H9 (cell line): ENCODE measurements at regions not wholly inside any gene's neighbourhood (a gene's known extent, or its start where the extent isn't known, plus 50 kb on each side); places are given as distances from the start of the nearest gene placed in this dataset.

ENCODE experiments used
- DNase-seq: peaks from one replicate; pipeline ENCODE4 v3.0.0-alpha.2; 2017
- H2AFZ ChIP-seq: one replicate; pipeline ENCODE4 v1.6.1; 2013; ENCODE audit warnings: mild to moderate bottlenecking, low read length, control low read depth, moderate library complexity
- H2AK5ac ChIP-seq: 2 replicates; pipeline ENCODE4 v1.6.1; 2013; ENCODE audit warnings: low read length, control low read depth, mixed read lengths; ENCODE audit not compliant: insufficient read length
- H2BK120ac ChIP-seq: one replicate; pipeline ENCODE4 v1.6.1; 2013; ENCODE audit warnings: low read depth, mild to moderate bottlenecking, low read length, control low read depth, inconsistent platforms; ENCODE audit not compliant: poor library complexity, severe bottlenecking
- H2BK12ac ChIP-seq: 2 replicates; pipeline ENCODE4 v1.6.1; 2013; ENCODE audit warnings: low read length, control low read depth, mixed read lengths, low read depth; ENCODE audit not compliant: insufficient read length
- H2BK15ac ChIP-seq: 2 replicates; pipeline ENCODE4 v1.6.1; 2013; ENCODE audit warnings: low read depth, low read length, control low read depth
- H2BK20ac ChIP-seq: one replicate; pipeline ENCODE4 v1.6.1; 2013; ENCODE audit warnings: low read depth, mild to moderate bottlenecking, low read length, control low read depth, inconsistent platforms; ENCODE audit not compliant: poor library complexity, severe bottlenecking
- H2BK5ac ChIP-seq: 2 replicates; pipeline ENCODE4 v1.6.1; 2013; ENCODE audit warnings: low read length, control low read depth, mixed read lengths; ENCODE audit not compliant: insufficient read length
- H3K14ac ChIP-seq: 2 replicates; pipeline ENCODE4 v1.6.1; 2013; ENCODE audit warnings: low read length, control low read depth; ENCODE audit not compliant: insufficient read depth
- H3K18ac ChIP-seq: 2 replicates; pipeline ENCODE4 v1.6.1; 2013; ENCODE audit warnings: low read depth, mild to moderate bottlenecking, mixed read lengths, low read length, control low read depth; ENCODE audit not compliant: insufficient read length
- H3K23ac ChIP-seq: 2 replicates; pipeline ENCODE4 v1.6.1; 2013; ENCODE audit warnings: low read length, control low read depth, mixed read lengths, low read depth; ENCODE audit not compliant: insufficient read length
- H3K23me2 ChIP-seq: 2 replicates; pipeline ENCODE4 v1.6.1; 2013; ENCODE audit warnings: low read depth, mild to moderate bottlenecking, mixed read lengths, low read length, control low read depth; ENCODE audit not compliant: insufficient read length, poor library complexity, severe bottlenecking
- H3K27ac ChIP-seq: 2 replicates; pipeline ENCODE4 v1.5.1; 2013; ENCODE audit warnings: low read length, control low read depth, mixed read lengths, low read depth; ENCODE audit not compliant: insufficient read length
- H3K27me3 ChIP-seq: 2 replicates; pipeline ENCODE4 v1.6.1; 2013; ENCODE audit warnings: low read length, control low read depth, inconsistent platforms; ENCODE audit not compliant: insufficient read depth
- H3K4ac ChIP-seq: 2 replicates; pipeline ENCODE4 v1.6.1; 2013; ENCODE audit warnings: low read depth, mild to moderate bottlenecking, control low read depth, inconsistent platforms, low read length, moderate library complexity
- H3K4me1 ChIP-seq: 2 replicates; pipeline ENCODE4 v1.6.1; 2013; ENCODE audit warnings: low read length, control low read depth, inconsistent platforms; ENCODE audit not compliant: insufficient read depth
- H3K4me2 ChIP-seq: 2 replicates; pipeline ENCODE4 v1.6.1; 2013; ENCODE audit warnings: low read length, control low read depth, mixed read lengths; ENCODE audit not compliant: insufficient read length, insufficient read depth
- H3K56ac ChIP-seq: 2 replicates; pipeline ENCODE4 v1.6.1; 2013; ENCODE audit warnings: low read depth, mild to moderate bottlenecking, mixed read lengths, low read length, control low read depth; ENCODE audit not compliant: insufficient read length
- H3K79me1 ChIP-seq: 2 replicates; pipeline ENCODE4 v1.6.1; 2013; ENCODE audit warnings: low read depth, mild to moderate bottlenecking, moderate library complexity, low read length, control low read depth, inconsistent platforms; ENCODE audit not compliant: insufficient read depth, poor library complexity, severe bottlenecking
- H3K79me2 ChIP-seq: 2 replicates; pipeline ENCODE4 v1.6.1; 2013; ENCODE audit warnings: low read length, control low read depth, inconsistent platforms; ENCODE audit not compliant: insufficient read depth
- H3K9ac ChIP-seq: 2 replicates; pipeline ENCODE4 v1.6.1; 2013; ENCODE audit warnings: low read length, control low read depth, mixed read lengths; ENCODE audit not compliant: insufficient read length; ENCODE audit errors: extremely low read depth
- H3K9me3 ChIP-seq: one replicate; pipeline ENCODE4 v1.6.1; 2013; ENCODE audit warnings: low read depth, low read length, inconsistent platforms; ENCODE audit not compliant: control insufficient read depth
- H3T11ph ChIP-seq: one replicate; pipeline ENCODE4 v1.6.1; 2013; ENCODE audit warnings: mild to moderate bottlenecking, low read length, control low read depth, inconsistent platforms
- H4K20me1 ChIP-seq: one replicate; pipeline ENCODE4 v1.6.1; 2013; ENCODE audit not compliant: control insufficient read depth, insufficient read length, insufficient read depth
- H4K5ac ChIP-seq: 2 replicates; pipeline ENCODE4 v1.6.1; 2013; ENCODE audit warnings: low read depth, mild to moderate bottlenecking, mixed read lengths, low read length, control low read depth; ENCODE audit not compliant: insufficient read length
- H4K8ac ChIP-seq: replicated peaks from 2 replicates; pipeline ENCODE4 v1.6.1; 2013; ENCODE audit warnings: low read length, control low read depth, mixed read lengths, low read depth; ENCODE audit not compliant: insufficient read length
- H4K91ac ChIP-seq: 2 replicates; pipeline ENCODE4 v1.6.1; 2013; ENCODE audit warnings: low read depth, mild to moderate bottlenecking, moderate library complexity, mixed read lengths, low read length, control low read depth; ENCODE audit not compliant: insufficient read length
- H3K27ac Mint-ChIP-seq, 3 experiments: 2 replicates in 2 of 3; 3 replicates in 1 of 3; pipeline ENCODE4 v1.8.0; 2020 to 2021; ENCODE audit warnings: mixed read lengths in 3 of 3, mild to moderate bottlenecking in 1 of 3, moderate library complexity in 1 of 3
- H3K27me3 Mint-ChIP-seq: 2 replicates; pipeline ENCODE4 v1.8.0; 2021; ENCODE audit warnings: low read depth, mild to moderate bottlenecking, moderate library complexity, mixed read lengths
- H3K36me3 Mint-ChIP-seq, 3 experiments: 2 replicates in 2 of 3; 3 replicates in 1 of 3; pipeline ENCODE4 v1.8.0; 2020 to 2021; ENCODE audit warnings: low read depth in 3 of 3, mixed read lengths in 3 of 3; ENCODE audit not compliant: insufficient read depth in 1 of 3
- H3K4me1 Mint-ChIP-seq, 2 experiments: 2 replicates each; pipeline ENCODE4 v1.8.0; 2020; ENCODE audit warnings: mixed read lengths in 2 of 2
- H3K4me3 Mint-ChIP-seq, 2 experiments: 2 replicates in 1 of 2; 3 replicates in 1 of 2; pipeline ENCODE4 v1.8.0; 2020 to 2021; ENCODE audit warnings: mild to moderate bottlenecking in 2 of 2, mixed read lengths in 2 of 2, moderate library complexity in 1 of 2
- H3K9me3 Mint-ChIP-seq, 2 experiments: 2 replicates in 1 of 2; 3 replicates in 1 of 2; pipeline ENCODE4 v1.8.0; 2020; ENCODE audit warnings: mild to moderate bottlenecking in 2 of 2, mixed read lengths in 2 of 2, moderate library complexity in 1 of 2
- WGBS: extraction: QIAGEN DNeasy Blood & Tissue Kit; methylation state at CpG from one replicate; pipeline ENCODE4 v1.1.7; 2013; ENCODE audit warnings: missing lambda C conversion rate, low lambda C conversion rate, mixed read lengths; ENCODE audit not compliant: insufficient read length; ENCODE audit errors: extremely low coverage; 5-methylcytosine and 5-hydroxymethylcytosine counted together
- TF ChIP-seq, protein P1 (sequence below): fragments of 200-600 bp; sonication (generic); conservative IDR thresholded peaks from 3 replicates; pipeline ENCODE4 v1.8.0; 2021; ENCODE audit warnings: antibody characterized with exemption, mild to moderate bottlenecking

GRCh38 chr18:75353357-75353756 is 74.1 kb downstream of the SMIM21 start:
- Histone ChIP-seq H2BK20ac (no peak overlapping the region), H3K23ac (no peak overlapping the region), H3K4me1 (peaks cover 4% of the 10 kb centered on the region; the same call in 1 of the 2 replicates), H3K23me2 (no peaks in the 10 kb centered on the region), H2BK12ac (no peak overlapping the region), H2AK5ac (no peak overlapping the region), H4K8ac (no peak overlapping the region), H3K79me2 (no peaks in the 10 kb centered on the region), H3K79me1 (no peaks in the 10 kb centered on the region), H3K4ac (no peak overlapping the region), H2BK120ac (no peak overlapping the region), H2BK15ac (no peak overlapping the region), H3K4me2 (no peak overlapping the region), H3K18ac (no peak overlapping the region), H3K27ac (no peak overlapping the region), H3K9ac (no peak overlapping the region), H3T11ph (no peak overlapping the region), H2AFZ (no peak overlapping the region), H4K5ac (no peak overlapping the region), H3K56ac (no peak overlapping the region), H3K27me3 (no peaks in the 10 kb centered on the region; the same call in 1 of the 2 replicates), H3K9me3 (peaks cover 20% of the 10 kb centered on the region), H2BK5ac (no peak overlapping the region), H3K14ac (no peak overlapping the region), H4K91ac (no peak overlapping the region), H4K20me1 (no peaks in the 10 kb centered on the region)
- TF ChIP-seq, protein P1, sequence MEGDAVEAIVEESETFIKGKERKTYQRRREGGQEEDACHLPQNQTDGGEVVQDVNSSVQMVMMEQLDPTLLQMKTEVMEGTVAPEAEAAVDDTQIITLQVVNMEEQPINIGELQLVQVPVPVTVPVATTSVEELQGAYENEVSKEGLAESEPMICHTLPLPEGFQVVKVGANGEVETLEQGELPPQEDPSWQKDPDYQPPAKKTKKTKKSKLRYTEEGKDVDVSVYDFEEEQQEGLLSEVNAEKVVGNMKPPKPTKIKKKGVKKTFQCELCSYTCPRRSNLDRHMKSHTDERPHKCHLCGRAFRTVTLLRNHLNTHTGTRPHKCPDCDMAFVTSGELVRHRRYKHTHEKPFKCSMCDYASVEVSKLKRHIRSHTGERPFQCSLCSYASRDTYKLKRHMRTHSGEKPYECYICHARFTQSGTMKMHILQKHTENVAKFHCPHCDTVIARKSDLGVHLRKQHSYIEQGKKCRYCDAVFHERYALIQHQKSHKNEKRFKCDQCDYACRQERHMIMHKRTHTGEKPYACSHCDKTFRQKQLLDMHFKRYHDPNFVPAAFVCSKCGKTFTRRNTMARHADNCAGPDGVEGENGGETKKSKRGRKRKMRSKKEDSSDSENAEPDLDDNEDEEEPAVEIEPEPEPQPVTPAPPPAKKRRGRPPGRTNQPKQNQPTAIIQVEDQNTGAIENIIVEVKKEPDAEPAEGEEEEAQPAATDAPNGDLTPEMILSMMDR, result no peak
- Mint-ChIP-seq H3K4me1 (peaks cover 20% of the 10 kb centered on the region in 2 experiments), H3K4me3 (no peak overlapping the region), H3K9me3 (peaks cover 50 to 56% of the 10 kb centered on the region in 2 experiments), H3K27ac (no peak overlapping the region), H3K36me3 (peaks cover 35 to 54% (median 45%) of the 10 kb centered on the region in 3 experiments), H3K27me3 (peaks cover 25% of the 10 kb centered on the region)
- no peak for DNase-seq
- WGBS, result no CpG with 5 or more reads among the region's 2 CpGs
